ENCODE measurements at regions not wholly inside any gene's neighbourhood (a gene's known extent, or its start where the extent isn't known, plus 50 kb on each side); places are given as distances from the start of the nearest gene placed in this dataset.
"Not testable (repeated sequence)": the region's sequence is repeated elsewhere in the genome, so short reads cannot be mapped to it uniquely, and the experiment has no call there.

- no peak for DNase-seq
- Histone ChIP-seq H3K36me3 (ENCODE audit: insufficient read depth, low read length) (no peaks in the 10 kb centered on the region), H3K9me3 (ENCODE audit: low read length) (no peaks in the 10 kb centered on the region), H3K4me3 (ENCODE audit: low read length) (no peak overlapping the region), H3K9me2 (replicated peaks; ENCODE audit: insufficient read depth, low read length) (no peaks in the 10 kb centered on the region), H2AFZ (ENCODE audit: low read length) (no peak overlapping the region), H3K79me2 (ENCODE audit: low read length) (no peaks in the 10 kb centered on the region), H3K9ac (ENCODE audit: low read length) (no peak overlapping the region), H3K27me3 (ENCODE audit: low read length) (0 out of 2 replicates have a peak, but pooled peaks cover 2% of the 10 kb centered on the region), H3K4me1 (ENCODE audit: low read length) (no peaks in the 10 kb centered on the region), H3K27ac (ENCODE audit: low read length) (no peak overlapping the region), H4K20me1 (ENCODE audit: insufficient read depth, low read depth, low read length) (no peaks in the 10 kb centered on the region), H3K4me2 (ENCODE audit: low read depth, low read length, poor library complexity, severe bottlenecking) (no peak overlapping the region)
These were observed 96.0 kb upstream of the TNFSF4 start for GRCh38 chr1:173302890-173303829.

DNA sequence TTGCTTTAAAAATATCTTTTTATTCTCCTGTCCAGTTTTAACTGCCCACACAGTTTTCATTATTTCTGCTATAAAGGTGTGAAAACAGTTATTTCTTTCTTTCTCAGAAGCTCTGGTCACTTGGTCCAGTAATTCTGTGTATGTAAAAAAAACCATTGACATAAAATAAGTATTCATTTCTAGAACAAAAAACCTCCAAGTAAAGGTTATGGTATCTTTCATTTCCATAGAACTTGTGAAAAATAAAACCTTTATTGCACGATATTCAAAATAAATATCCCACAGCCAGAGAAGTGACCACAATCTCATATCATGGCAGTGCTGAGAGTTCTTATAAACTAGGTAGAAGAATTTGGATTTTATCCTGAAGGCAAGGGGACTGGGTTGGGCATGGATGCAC is 96.9 kb upstream of the TNFSF4 start:
- Histone ChIP-seq H3K9ac (ENCODE audit: low read length) (no peak overlapping the region), H3K79me2 (ENCODE audit: low read length) (no peaks in the 10 kb centered on the region), H4K20me1 (ENCODE audit: insufficient read depth, low read depth, low read length) (no peaks in the 10 kb centered on the region), H3K27ac (ENCODE audit: low read length) (no peak overlapping the region), H3K4me2 (ENCODE audit: low read depth, low read length, poor library complexity, severe bottlenecking) (no peak overlapping the region), H3K9me2 (replicated peaks; ENCODE audit: insufficient read depth, low read length) (no peaks in the 10 kb centered on the region), H3K27me3 (ENCODE audit: low read length) (no peaks in the 10 kb centered on the region), H3K9me3 (ENCODE audit: low read length) (no peaks in the 10 kb centered on the region), H3K36me3 (ENCODE audit: insufficient read depth, low read length) (no peaks in the 10 kb centered on the region), H3K4me1 (ENCODE audit: low read length) (no peaks in the 10 kb centered on the region), H2AFZ (ENCODE audit: low read length) (no peak overlapping the region), H3K4me3 (ENCODE audit: low read length) (no peak overlapping the region)
- no peak for DNase-seq

GRCh38 chr1:173304529-173305227 is 97.5 kb upstream of the TNFSF4 start:
- H2AFZ ChIP-seq (ENCODE audit: low read length): no peak overlapping the region
- no peak overlapping the region for H3K4me3 ChIP-seq (ENCODE audit: low read length)
- no peaks in the 10 kb centered on the region for H4K20me1 ChIP-seq (ENCODE audit: insufficient read depth, low read depth, low read length)
- H3K9me2 ChIP-seq (replicated peaks; ENCODE audit: insufficient read depth, low read length): no peaks in the 10 kb centered on the region
- H3K27ac ChIP-seq (ENCODE audit: low read length): no peak overlapping the region
- no peak overlapping the region for H3K9ac ChIP-seq (ENCODE audit: low read length)
- no peaks in the 10 kb centered on the region for H3K9me3 ChIP-seq (ENCODE audit: low read length)
- no peak for DNase-seq
- H3K79me2 ChIP-seq (ENCODE audit: low read length): no peaks in the 10 kb centered on the region
- no peak overlapping the region for H3K4me2 ChIP-seq (ENCODE audit: low read depth, low read length, poor library complexity, severe bottlenecking)
- no peaks in the 10 kb centered on the region for H3K36me3 ChIP-seq (ENCODE audit: insufficient read depth, low read length)
- H3K4me1 ChIP-seq (ENCODE audit: low read length): no peaks in the 10 kb centered on the region
- H3K27me3 ChIP-seq (ENCODE audit: low read length): no peaks in the 10 kb centered on the region

- Histone ChIP-seq H3K4me1 (ENCODE audit: low read length) (no peaks in the 10 kb centered on the region), H3K9me2 (replicated peaks; ENCODE audit: insufficient read depth, low read length) (no peaks in the 10 kb centered on the region), H2AFZ (ENCODE audit: low read length) (no peak overlapping the region), H3K79me2 (ENCODE audit: low read length) (no peaks in the 10 kb centered on the region), H3K9me3 (ENCODE audit: low read length) (no peaks in the 10 kb centered on the region), H3K9ac (ENCODE audit: low read length) (no peak overlapping the region), H3K27me3 (ENCODE audit: low read length) (no peaks in the 10 kb centered on the region), H3K4me3 (ENCODE audit: low read length) (no peak overlapping the region), H3K27ac (ENCODE audit: low read length) (no peak overlapping the region), H3K36me3 (ENCODE audit: insufficient read depth, low read length) (no peaks in the 10 kb centered on the region), H4K20me1 (ENCODE audit: insufficient read depth, low read depth, low read length) (no peaks in the 10 kb centered on the region), H3K4me2 (ENCODE audit: low read depth, low read length, poor library complexity, severe bottlenecking) (no peak overlapping the region)
- DNase-seq: no peak
These were observed 100.7 kb upstream of the TNFSF4 start for GRCh38 chr1:173307845-173308244.

- Histone ChIP-seq H3K79me2 (ENCODE audit: low read length) (no peaks in the 10 kb centered on the region), H4K20me1 (ENCODE audit: insufficient read depth, low read depth, low read length) (no peaks in the 10 kb centered on the region), H3K9me2 (replicated peaks; ENCODE audit: insufficient read depth, low read length) (no peaks in the 10 kb centered on the region), H3K27ac (ENCODE audit: low read length) (no peak overlapping the region), H3K9ac (ENCODE audit: low read length) (no peak overlapping the region), H3K4me3 (ENCODE audit: low read length) (no peak overlapping the region), H3K9me3 (ENCODE audit: low read length) (no peaks in the 10 kb centered on the region), H2AFZ (ENCODE audit: low read length) (no peak overlapping the region), H3K36me3 (ENCODE audit: insufficient read depth, low read length) (no peaks in the 10 kb centered on the region), H3K4me1 (ENCODE audit: low read length) (no peaks in the 10 kb centered on the region), H3K4me2 (ENCODE audit: low read depth, low read length, poor library complexity, severe bottlenecking) (no peak overlapping the region), H3K27me3 (ENCODE audit: low read length) (no peaks in the 10 kb centered on the region)
- no peak for DNase-seq
These were observed 107.5 kb upstream of the TNFSF4 start for GRCh38 chr1:173314656-173315055.

DNA sequence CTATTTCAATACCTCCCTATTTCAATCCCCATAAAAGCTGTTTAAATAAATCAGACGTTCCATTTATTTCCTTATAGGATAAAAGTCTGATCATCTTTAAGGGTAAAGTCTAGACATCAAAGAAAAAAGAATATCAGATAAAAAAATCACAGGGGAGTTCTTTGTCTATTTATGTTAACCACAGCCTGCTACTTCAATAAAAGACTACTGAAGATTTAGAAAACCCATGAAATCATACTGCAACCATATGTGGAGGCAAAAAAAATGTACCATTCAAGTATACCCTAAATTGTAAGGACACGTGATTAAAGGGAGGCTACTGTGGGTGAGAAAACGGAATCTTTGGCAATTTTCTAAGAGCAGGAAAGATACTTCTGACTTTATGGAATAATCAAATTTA is 108.2 kb upstream of the TNFSF4 start:
- DNase-seq: no peak
- Histone ChIP-seq H3K36me3 (ENCODE audit: insufficient read depth, low read length) (no peaks in the 10 kb centered on the region), H3K9me2 (replicated peaks; ENCODE audit: insufficient read depth, low read length) (no peaks in the 10 kb centered on the region), H3K4me1 (ENCODE audit: low read length) (no peaks in the 10 kb centered on the region), H3K9me3 (ENCODE audit: low read length) (no peaks in the 10 kb centered on the region), H4K20me1 (ENCODE audit: insufficient read depth, low read depth, low read length) (no peaks in the 10 kb centered on the region), H3K27ac (ENCODE audit: low read length) (no peak overlapping the region), H3K27me3 (ENCODE audit: low read length) (no peaks in the 10 kb centered on the region), H3K4me3 (ENCODE audit: low read length) (no peak overlapping the region), H2AFZ (ENCODE audit: low read length) (no peak overlapping the region), H3K79me2 (ENCODE audit: low read length) (no peaks in the 10 kb centered on the region), H3K9ac (ENCODE audit: low read length) (no peak overlapping the region), H3K4me2 (ENCODE audit: low read depth, low read length, poor library complexity, severe bottlenecking) (no peak overlapping the region)

DNA sequence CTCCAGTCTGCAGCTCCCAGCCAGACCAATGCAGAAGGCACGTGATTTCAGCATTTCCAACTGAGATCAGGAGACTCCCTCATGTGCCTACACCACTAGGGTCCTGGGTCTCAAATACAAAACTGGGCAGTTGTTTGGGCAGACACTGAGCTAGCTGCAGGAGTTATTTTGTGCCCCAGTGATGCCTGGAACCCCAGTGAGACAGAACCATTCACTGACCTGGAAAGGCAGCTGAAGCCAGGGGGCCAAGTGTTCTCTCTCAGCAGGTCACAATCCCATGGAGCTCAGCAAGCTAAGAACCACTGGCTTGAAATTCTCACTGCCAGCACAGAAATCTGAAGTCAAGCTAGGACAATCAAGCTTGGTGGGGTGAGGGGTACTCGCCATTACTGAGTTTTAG is 111.7 kb upstream of the TNFSF4 start:
- Histone ChIP-seq H3K36me3 (ENCODE audit: insufficient read depth, low read length) (no peaks in the 10 kb centered on the region), H4K20me1 (ENCODE audit: insufficient read depth, low read depth, low read length) (no peaks in the 10 kb centered on the region), H3K79me2 (ENCODE audit: low read length) (no peaks in the 10 kb centered on the region), H2AFZ (ENCODE audit: low read length) (no peak overlapping the region), H3K27ac (ENCODE audit: low read length) (no peak overlapping the region), H3K4me2 (ENCODE audit: low read depth, low read length, poor library complexity, severe bottlenecking) (no peak overlapping the region), H3K27me3 (ENCODE audit: low read length) (no peaks in the 10 kb centered on the region), H3K9me3 (ENCODE audit: low read length) (no peaks in the 10 kb centered on the region), H3K4me1 (ENCODE audit: low read length) (no peaks in the 10 kb centered on the region), H3K9me2 (replicated peaks; ENCODE audit: insufficient read depth, low read length) (no peaks in the 10 kb centered on the region), H3K9ac (ENCODE audit: low read length) (no peak overlapping the region), H3K4me3 (ENCODE audit: low read length) (no peak overlapping the region)
- no peak for DNase-seq

- not testable (repeated sequence) for H3K9me3 ChIP-seq (ENCODE audit: low read length); DNase-seq; H2AFZ ChIP-seq (ENCODE audit: low read length)
These were observed 117.2 kb upstream of the TNFSF4 start for GRCh38 chr1:173324352-173324751.

More at GRCh38 chr1:173324352-173324751, 117.2 kb upstream of the TNFSF4 start:
- not testable (repeated sequence) for H3K27ac ChIP-seq (ENCODE audit: low read length); H3K27me3 ChIP-seq (ENCODE audit: low read length); H3K9me2 ChIP-seq (replicated peaks; ENCODE audit: insufficient read depth, low read length); H4K20me1 ChIP-seq (ENCODE audit: insufficient read depth, low read depth, low read length); H3K79me2 ChIP-seq (ENCODE audit: low read length); H3K4me3 ChIP-seq (ENCODE audit: low read length); H3K36me3 ChIP-seq (ENCODE audit: insufficient read depth, low read length); H3K9ac ChIP-seq (ENCODE audit: low read length); H3K4me1 ChIP-seq (ENCODE audit: low read length); H3K4me2 ChIP-seq (ENCODE audit: low read depth, low read length, poor library complexity, severe bottlenecking)

All from Karpas-422 (cell line).